ENCODE measurements at regions not wholly inside any gene's neighbourhood (a gene's known extent, or its start where the extent isn't known, plus 50 kb on each side); places are given as distances from the start of the nearest gene placed in this dataset.

GRCh38 chr7:124376111-124376510 lies 343.2 kb upstream of the TMEM229A start:
- no peaks in the 10 kb centered on the region for H3K27me3 ChIP-seq (replicated peaks; ENCODE audit: control insufficient read depth, insufficient read depth, low read length)
- no peaks in the 10 kb centered on the region for H3K9me3 ChIP-seq (ENCODE audit: control insufficient read depth, low read length)
- H3K36me3 ChIP-seq (ENCODE audit: control insufficient read depth, insufficient read depth, low read length, severe bottlenecking): no peaks in the 10 kb centered on the region
- H3K9ac ChIP-seq (ENCODE audit: low read length): no peak overlapping the region
- no peak overlapping the region for H3K4me3 ChIP-seq (ENCODE audit: low read length)
- H3K4me1 ChIP-seq (ENCODE audit: control insufficient read depth, insufficient read depth, low read length): no peaks in the 10 kb centered on the region
- no peak for DNase-seq (ENCODE audit: low read depth)

GRCh38 chr7:124375391-124375790 lies 342.5 kb upstream of the TMEM229A start:
- H3K9me3 ChIP-seq (ENCODE audit: control insufficient read depth, low read length): no peaks in the 10 kb centered on the region
- no peaks in the 10 kb centered on the region for H3K36me3 ChIP-seq (ENCODE audit: control insufficient read depth, insufficient read depth, low read length, severe bottlenecking)
- H3K9ac ChIP-seq (ENCODE audit: low read length): no peak overlapping the region
- no peaks in the 10 kb centered on the region for H3K4me1 ChIP-seq (ENCODE audit: control insufficient read depth, insufficient read depth, low read length)
- no peak overlapping the region for H3K4me3 ChIP-seq (ENCODE audit: low read length)
- DNase-seq (ENCODE audit: low read depth): no peak
- no peaks in the 10 kb centered on the region for H3K27me3 ChIP-seq (replicated peaks; ENCODE audit: control insufficient read depth, insufficient read depth, low read length)

GRCh38 chr7:124369310-124369709 lies 336.4 kb upstream of the TMEM229A start:
- Histone ChIP-seq H3K4me3 (ENCODE audit: low read length) (no peak overlapping the region), H3K36me3 (ENCODE audit: control insufficient read depth, insufficient read depth, low read length, severe bottlenecking) (no peaks in the 10 kb centered on the region), H3K9ac (ENCODE audit: low read length) (no peak overlapping the region), H3K9me3 (ENCODE audit: control insufficient read depth, low read length) (peaks cover 4% of the 10 kb centered on the region), H3K27me3 (replicated peaks; ENCODE audit: control insufficient read depth, insufficient read depth, low read length) (no peaks in the 10 kb centered on the region), H3K4me1 (ENCODE audit: control insufficient read depth, insufficient read depth, low read length) (no peaks in the 10 kb centered on the region)
- DNase-seq (ENCODE audit: low read depth): no peak

GRCh38 chr7:124366118-124366517 lies 333.3 kb upstream of the TMEM229A start:
- no peaks in the 10 kb centered on the region for H3K4me1 ChIP-seq (ENCODE audit: control insufficient read depth, insufficient read depth, low read length)
- no peak overlapping the region for H3K4me3 ChIP-seq (ENCODE audit: low read length)
- peaks cover 7% of the 10 kb centered on the region for H3K9me3 ChIP-seq (ENCODE audit: control insufficient read depth, low read length)
- no peaks in the 10 kb centered on the region for H3K27me3 ChIP-seq (replicated peaks; ENCODE audit: control insufficient read depth, insufficient read depth, low read length)
- no peak overlapping the region for H3K9ac ChIP-seq (ENCODE audit: low read length)
- DNase-seq (ENCODE audit: low read depth): no peak
- H3K36me3 ChIP-seq (ENCODE audit: control insufficient read depth, insufficient read depth, low read length, severe bottlenecking): no peaks in the 10 kb centered on the region

GRCh38 chr7:124364283-124364682 lies 331.4 kb upstream of the TMEM229A start:
- Histone ChIP-seq H3K4me3 (ENCODE audit: low read length) (no peak overlapping the region), H3K27me3 (replicated peaks; ENCODE audit: control insufficient read depth, insufficient read depth, low read length) (no peaks in the 10 kb centered on the region), H3K9ac (ENCODE audit: low read length) (no peak overlapping the region), H3K9me3 (ENCODE audit: control insufficient read depth, low read length) (peaks cover 7% of the 10 kb centered on the region), H3K4me1 (ENCODE audit: control insufficient read depth, insufficient read depth, low read length) (no peaks in the 10 kb centered on the region), H3K36me3 (ENCODE audit: control insufficient read depth, insufficient read depth, low read length, severe bottlenecking) (no peaks in the 10 kb centered on the region)
- no peak for DNase-seq (ENCODE audit: low read depth)

- Histone ChIP-seq H3K27me3 (replicated peaks; ENCODE audit: control insufficient read depth, insufficient read depth, low read length) (no peaks in the 10 kb centered on the region), H3K9ac (ENCODE audit: low read length) (no peak overlapping the region), H3K4me3 (ENCODE audit: low read length) (no peak overlapping the region), H3K36me3 (ENCODE audit: control insufficient read depth, insufficient read depth, low read length, severe bottlenecking) (no peaks in the 10 kb centered on the region), H3K9me3 (ENCODE audit: control insufficient read depth, low read length) (no peaks in the 10 kb centered on the region), H3K4me1 (ENCODE audit: control insufficient read depth, insufficient read depth, low read length) (no peaks in the 10 kb centered on the region)
- DNase-seq (ENCODE audit: low read depth): no peak
Observed at GRCh38 chr7:124354201-124354600, 321.3 kb upstream of the TMEM229A start.

- H3K27me3 ChIP-seq (replicated peaks; ENCODE audit: control insufficient read depth, insufficient read depth, low read length): no peaks in the 10 kb centered on the region
- H3K9me3 ChIP-seq (ENCODE audit: control insufficient read depth, low read length): no peaks in the 10 kb centered on the region
- no peak for DNase-seq (ENCODE audit: low read depth)
- no peaks in the 10 kb centered on the region for H3K36me3 ChIP-seq (ENCODE audit: control insufficient read depth, insufficient read depth, low read length, severe bottlenecking)
- no peak overlapping the region for H3K4me3 ChIP-seq (ENCODE audit: low read length)
- H3K4me1 ChIP-seq (ENCODE audit: control insufficient read depth, insufficient read depth, low read length): no peaks in the 10 kb centered on the region
- no peak overlapping the region for H3K9ac ChIP-seq (ENCODE audit: low read length)
Observed at GRCh38 chr7:124351950-124352349, 319.1 kb upstream of the TMEM229A start.

GRCh38 chr7:124349443-124349842 lies 316.6 kb upstream of the TMEM229A start:
- no peaks in the 10 kb centered on the region for H3K4me1 ChIP-seq (ENCODE audit: control insufficient read depth, insufficient read depth, low read length)
- no peaks in the 10 kb centered on the region for H3K36me3 ChIP-seq (ENCODE audit: control insufficient read depth, insufficient read depth, low read length, severe bottlenecking)
- no peak for DNase-seq (ENCODE audit: low read depth)

GRCh38 chr7:124338861-124339260 lies 306.0 kb upstream of the TMEM229A start:
- H3K4me1 ChIP-seq (ENCODE audit: control insufficient read depth, insufficient read depth, low read length): no peaks in the 10 kb centered on the region
- no peak for DNase-seq (ENCODE audit: low read depth)
- H3K4me3 ChIP-seq (ENCODE audit: low read length): no peak overlapping the region
- no peaks in the 10 kb centered on the region for H3K27me3 ChIP-seq (replicated peaks; ENCODE audit: control insufficient read depth, insufficient read depth, low read length)
- H3K36me3 ChIP-seq (ENCODE audit: control insufficient read depth, insufficient read depth, low read length, severe bottlenecking): no peaks in the 10 kb centered on the region
- H3K9me3 ChIP-seq (ENCODE audit: control insufficient read depth, low read length): peaks cover 2% of the 10 kb centered on the region
- no peak overlapping the region for H3K9ac ChIP-seq (ENCODE audit: low read length)

More at GRCh38 chr7:124349443-124349842, 316.6 kb upstream of the TMEM229A start:
- H3K4me3 ChIP-seq (ENCODE audit: low read length): no peak overlapping the region
- H3K27me3 ChIP-seq (replicated peaks; ENCODE audit: control insufficient read depth, insufficient read depth, low read length): no peaks in the 10 kb centered on the region
- no peak overlapping the region for H3K9ac ChIP-seq (ENCODE audit: low read length)
- no peaks in the 10 kb centered on the region for H3K9me3 ChIP-seq (ENCODE audit: control insufficient read depth, low read length)

GRCh38 chr7:124330731-124331407 lies 298.0 kb upstream of the TMEM229A start:
- H3K4me1 ChIP-seq (ENCODE audit: control insufficient read depth, insufficient read depth, low read length): no peaks in the 10 kb centered on the region
- H3K9ac ChIP-seq (ENCODE audit: low read length): no peak overlapping the region
- H3K4me3 ChIP-seq (ENCODE audit: low read length): no peak overlapping the region
- H3K9me3 ChIP-seq (ENCODE audit: control insufficient read depth, low read length): peaks cover under 1% of the 10 kb centered on the region
- no peak for DNase-seq (ENCODE audit: low read depth)
- H3K36me3 ChIP-seq (ENCODE audit: control insufficient read depth, insufficient read depth, low read length, severe bottlenecking): no peaks in the 10 kb centered on the region
- H3K27me3 ChIP-seq (replicated peaks; ENCODE audit: control insufficient read depth, insufficient read depth, low read length): no peaks in the 10 kb centered on the region

GRCh38 chr7:124328774-124329173 lies 295.9 kb upstream of the TMEM229A start:
- H3K9me3 ChIP-seq (ENCODE audit: control insufficient read depth, low read length): peaks cover 3% of the 10 kb centered on the region
- no peak for DNase-seq (ENCODE audit: low read depth)

GRCh38 chr7:124324262-124324661 lies 291.4 kb upstream of the TMEM229A start:
- no peak for DNase-seq (ENCODE audit: low read depth)
- Histone ChIP-seq H3K27me3 (replicated peaks; ENCODE audit: control insufficient read depth, insufficient read depth, low read length) (no peaks in the 10 kb centered on the region), H3K9me3 (ENCODE audit: control insufficient read depth, low read length) (peaks cover 3% of the 10 kb centered on the region), H3K9ac (ENCODE audit: low read length) (no peak overlapping the region), H3K4me1 (ENCODE audit: control insufficient read depth, insufficient read depth, low read length) (no peaks in the 10 kb centered on the region), H3K4me3 (ENCODE audit: low read length) (no peak overlapping the region), H3K36me3 (ENCODE audit: control insufficient read depth, insufficient read depth, low read length, severe bottlenecking) (no peaks in the 10 kb centered on the region)

More at GRCh38 chr7:124328774-124329173, 295.9 kb upstream of the TMEM229A start:
- no peak overlapping the region for H3K9ac ChIP-seq (ENCODE audit: low read length)
- H3K4me1 ChIP-seq (ENCODE audit: control insufficient read depth, insufficient read depth, low read length): no peaks in the 10 kb centered on the region
- no peaks in the 10 kb centered on the region for H3K27me3 ChIP-seq (replicated peaks; ENCODE audit: control insufficient read depth, insufficient read depth, low read length)
- no peaks in the 10 kb centered on the region for H3K36me3 ChIP-seq (ENCODE audit: control insufficient read depth, insufficient read depth, low read length, severe bottlenecking)
- H3K4me3 ChIP-seq (ENCODE audit: low read length): no peak overlapping the region
